Ascending aorta (tissue), 2 donors: ENCODE measurements at regions not wholly inside any gene's neighbourhood (a gene's known extent, or its start where the extent isn't known, plus 50 kb on each side); places are given as distances from the start of the nearest gene placed in this dataset.

Source experiments
- DNase-seq, 2 donors: peaks; one replicate each; pipeline ENCODE4 v3.0.0-alpha.2; 2019; ENCODE audit warnings: low spot score in 2 of 2
- H3K27ac ChIP-seq, 2 donors: fragments of 200-600 bp; sonication (generic); one replicate each; pipeline ENCODE4 v1.5.1; 2016 to 2017; ENCODE audit warnings: mild to moderate bottlenecking in 1 of 2
- H3K27me3 ChIP-seq: fragments of 200-600 bp; sonication (generic); one replicate; pipeline ENCODE4 v1.5.1; 2017
- H3K36me3 ChIP-seq, 2 donors: fragments of 200-600 bp; sonication (generic); one replicate each; pipeline ENCODE4 v1.5.1; 2016
- H3K4me1 ChIP-seq, 2 donors: fragments of 200-600 bp; sonication (generic); one replicate each; pipeline ENCODE4 v1.5.1; 2016 to 2017; ENCODE audit warnings: mild to moderate bottlenecking in 1 of 2
- H3K4me3 ChIP-seq, 2 donors: fragments of 200-600 bp; sonication (generic); one replicate each; pipeline ENCODE4 v1.5.1; 2016 to 2017; ENCODE audit warnings: mild to moderate bottlenecking in 1 of 2
- H3K9me3 ChIP-seq, 2 donors: fragments of 200-600 bp; sonication (generic); one replicate each; pipeline ENCODE4 v1.5.1; 2016
- intact Hi-C: fragments of 100-400 bp; cut with DNase I; formaldehyde crosslinking; loops from one replicate; pipeline ENCODE4 v1.15.1; 2023
- TF ChIP-seq, protein P1 (sequence below), 3 experiments: fragments of 200-600 bp in 2 of 3; fragments of 450-650 bp in 1 of 3; sonication (generic) in 2 of 3; IDR thresholded peaks; one replicate each; pipeline ENCODE4 v1.5.1; 2016 to 2019; ENCODE audit warnings: antibody characterized with exemption in 3 of 3, mild to moderate bottlenecking in 1 of 3, moderate library complexity in 1 of 3

GRCh38 chr6:154899824-154900463 is 95.2 kb upstream of the TIAM2 start:
- Histone ChIP-seq H3K27ac (no peak overlapping the region), H3K4me1 (no peaks in the 10 kb centered on the region), H3K27me3 (no peaks in the 10 kb centered on the region), H3K4me3 (no peak overlapping the region), H3K36me3 (peaks cover 0 to 4% of the 10 kb centered on the region in 2 donors), H3K9me3 (no peaks in the 10 kb centered on the region)
- no peak for DNase-seq
- TF ChIP-seq, protein P1, sequence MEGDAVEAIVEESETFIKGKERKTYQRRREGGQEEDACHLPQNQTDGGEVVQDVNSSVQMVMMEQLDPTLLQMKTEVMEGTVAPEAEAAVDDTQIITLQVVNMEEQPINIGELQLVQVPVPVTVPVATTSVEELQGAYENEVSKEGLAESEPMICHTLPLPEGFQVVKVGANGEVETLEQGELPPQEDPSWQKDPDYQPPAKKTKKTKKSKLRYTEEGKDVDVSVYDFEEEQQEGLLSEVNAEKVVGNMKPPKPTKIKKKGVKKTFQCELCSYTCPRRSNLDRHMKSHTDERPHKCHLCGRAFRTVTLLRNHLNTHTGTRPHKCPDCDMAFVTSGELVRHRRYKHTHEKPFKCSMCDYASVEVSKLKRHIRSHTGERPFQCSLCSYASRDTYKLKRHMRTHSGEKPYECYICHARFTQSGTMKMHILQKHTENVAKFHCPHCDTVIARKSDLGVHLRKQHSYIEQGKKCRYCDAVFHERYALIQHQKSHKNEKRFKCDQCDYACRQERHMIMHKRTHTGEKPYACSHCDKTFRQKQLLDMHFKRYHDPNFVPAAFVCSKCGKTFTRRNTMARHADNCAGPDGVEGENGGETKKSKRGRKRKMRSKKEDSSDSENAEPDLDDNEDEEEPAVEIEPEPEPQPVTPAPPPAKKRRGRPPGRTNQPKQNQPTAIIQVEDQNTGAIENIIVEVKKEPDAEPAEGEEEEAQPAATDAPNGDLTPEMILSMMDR (IDR thresholded peaks at IDR 0.05): no peak
- intact Hi-C loops: no loop called here

DNA sequence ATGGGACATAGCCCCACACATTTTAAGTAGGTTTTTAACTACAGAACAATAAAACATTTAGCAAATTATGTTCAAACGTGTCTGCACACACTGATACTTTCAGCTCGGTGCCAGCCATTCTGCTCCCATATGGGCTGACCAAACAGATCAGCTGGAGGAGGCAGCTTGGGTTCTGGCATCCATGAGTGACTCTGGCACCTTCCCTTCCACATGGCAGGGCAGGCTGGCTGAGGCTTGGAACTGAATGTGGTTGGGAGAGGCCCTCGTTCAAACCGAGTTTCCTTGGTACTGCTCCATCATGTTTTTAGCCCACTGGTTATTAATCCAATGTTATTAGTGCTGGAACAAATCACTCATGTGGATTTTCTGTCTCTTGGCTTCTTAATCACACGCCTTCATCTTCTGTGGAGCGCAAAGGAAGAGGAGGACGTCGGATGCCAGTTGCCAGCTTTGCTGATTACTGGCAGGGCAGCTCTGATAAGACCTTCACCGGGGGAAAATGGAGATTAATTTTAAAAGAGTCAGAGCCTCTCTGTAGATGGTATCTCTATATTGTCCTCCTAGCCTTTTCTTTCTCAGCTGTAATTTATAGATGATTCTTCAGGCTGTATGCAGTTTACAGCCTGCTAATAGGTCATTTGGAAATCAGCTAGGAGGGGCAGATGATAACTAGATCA is 93.1 kb upstream of the TIAM2 start:
- Histone ChIP-seq H3K4me1 (no peaks in the 10 kb centered on the region), H3K9me3 (no peaks in the 10 kb centered on the region), H3K36me3 (peaks cover 0 to 4% of the 10 kb centered on the region in 2 donors), H3K27me3 (no peaks in the 10 kb centered on the region), H3K4me3 (no peak overlapping the region), H3K27ac (peak overlapping the region in 1 of 2 donors; percentile 16)
- no peak for DNase-seq
- TF ChIP-seq, protein P1 (IDR thresholded peaks at IDR 0.05): no peak
- intact Hi-C loops: no loop called here

GRCh38 chr6:154907291-154907690 is 87.8 kb upstream of the TIAM2 start:
- no peak for DNase-seq
- intact Hi-C loops: no loop called here
- TF ChIP-seq, protein P1 (IDR thresholded peaks at IDR 0.05): no peak

GRCh38 chr6:154908723-154909122 is 86.4 kb upstream of the TIAM2 start:
- TF ChIP-seq, protein P1 (IDR thresholded peaks at IDR 0.05): no peak
- Histone ChIP-seq H3K27ac (no peak overlapping the region), H3K36me3 (peaks cover 0 to 10% of the 10 kb centered on the region in 2 donors), H3K27me3 (no peaks in the 10 kb centered on the region), H3K4me3 (no peak overlapping the region), H3K9me3 (no peaks in the 10 kb centered on the region), H3K4me1 (no peaks in the 10 kb centered on the region)
- intact Hi-C loops: no loop called here
- no peak for DNase-seq

More at GRCh38 chr6:154907291-154907690, 87.8 kb upstream of the TIAM2 start:
- no peak overlapping the region for H3K4me3 ChIP-seq
- H3K27ac ChIP-seq: no peak overlapping the region
- no peaks in the 10 kb centered on the region for H3K4me1 ChIP-seq
- H3K27me3 ChIP-seq: no peaks in the 10 kb centered on the region
- H3K36me3 ChIP-seq: peaks cover 0 to 10% of the 10 kb centered on the region in 2 donors
- no peaks in the 10 kb centered on the region for H3K9me3 ChIP-seq

DNA sequence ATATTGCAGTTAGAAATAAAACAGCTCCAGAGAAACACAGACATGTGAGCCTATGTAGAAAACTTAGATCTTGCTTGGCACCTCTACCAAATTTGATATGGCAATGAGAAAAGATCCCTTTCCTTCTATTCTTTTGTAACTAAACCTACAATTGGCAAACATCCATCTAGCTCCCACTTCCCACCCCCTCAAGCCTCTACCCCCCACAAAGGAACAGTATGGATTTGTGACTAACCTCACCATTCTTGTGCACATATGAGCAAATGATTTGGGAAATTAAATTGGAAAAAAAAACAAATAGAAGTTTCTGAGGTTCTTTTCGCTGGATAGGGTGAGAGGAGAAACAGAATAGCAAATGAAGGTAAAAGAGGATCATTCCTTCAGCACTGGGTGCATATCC is 85.8 kb upstream of the TIAM2 start:
- Histone ChIP-seq H3K27ac (no peak overlapping the region), H3K9me3 (no peaks in the 10 kb centered on the region)
- intact Hi-C loops: no loop called here

More for the DNA sequence above, 85.8 kb upstream of the TIAM2 start:
- H3K4me3 ChIP-seq: no peak overlapping the region
- DNase-seq: no peak
- peaks cover 0 to 10% of the 10 kb centered on the region in 2 donors for H3K36me3 ChIP-seq
- TF ChIP-seq, protein P1 (IDR thresholded peaks at IDR 0.05): no peak
- H3K27me3 ChIP-seq: no peaks in the 10 kb centered on the region
- H3K4me1 ChIP-seq: no peaks in the 10 kb centered on the region
